Putamen (tissue), 1 donor: ENCODE measurements at regions not wholly inside any gene's neighbourhood (a gene's known extent, or its start where the extent isn't known, plus 50 kb on each side); places are given as distances from the start of the nearest gene placed in this dataset.

Experiments
- DNase-seq: peaks from one replicate; pipeline ENCODE4 v3.0.0-alpha.2; 2016; ENCODE audit warnings: low spot score

DNA sequence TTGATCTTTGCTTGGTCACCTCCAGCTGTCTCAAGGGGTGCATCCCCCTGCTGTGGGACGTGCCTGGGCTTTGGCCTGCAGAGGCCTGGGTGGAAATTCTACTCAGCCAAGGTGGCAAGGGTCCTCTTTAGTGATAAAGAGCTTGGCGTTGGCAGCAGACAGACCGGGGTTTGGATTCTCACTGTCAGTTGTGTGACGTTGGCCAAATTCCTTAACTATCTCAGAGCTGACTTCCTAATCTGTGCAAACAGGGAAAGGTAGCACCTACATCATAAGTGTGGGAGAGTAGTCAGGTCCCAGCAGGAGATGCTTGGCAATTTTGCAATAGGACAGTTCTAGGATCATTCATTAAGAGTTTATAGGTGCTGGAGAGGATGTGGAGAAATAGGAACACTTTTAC lies 154.3 kb upstream of the GSC start:
- no peak for DNase-seq

DNA sequence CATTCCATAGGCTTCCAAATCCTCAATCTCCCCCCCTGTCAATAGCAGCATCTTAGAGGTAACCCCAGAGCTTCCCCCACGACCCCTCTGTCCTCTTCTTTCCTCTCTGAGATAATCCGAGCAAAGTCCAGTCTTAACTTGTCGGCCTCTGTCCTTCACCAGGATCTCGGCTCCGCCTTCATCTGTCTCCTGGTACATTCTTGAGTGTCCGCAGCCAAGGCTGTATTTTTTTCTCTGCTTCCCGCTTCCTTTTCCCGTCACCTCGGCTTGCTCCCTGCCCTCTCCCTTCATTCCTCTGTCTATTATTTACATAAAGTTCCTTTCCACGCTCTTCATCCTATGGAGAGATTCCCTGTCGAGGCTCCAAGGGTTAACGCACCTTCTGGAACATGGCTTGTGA lies 153.9 kb upstream of the GSC start:
- DNase-seq, result no peak

GRCh38 chr14:94922595-94923239 lies 152.8 kb upstream of the GSC start:
- no peak for DNase-seq

DNA sequence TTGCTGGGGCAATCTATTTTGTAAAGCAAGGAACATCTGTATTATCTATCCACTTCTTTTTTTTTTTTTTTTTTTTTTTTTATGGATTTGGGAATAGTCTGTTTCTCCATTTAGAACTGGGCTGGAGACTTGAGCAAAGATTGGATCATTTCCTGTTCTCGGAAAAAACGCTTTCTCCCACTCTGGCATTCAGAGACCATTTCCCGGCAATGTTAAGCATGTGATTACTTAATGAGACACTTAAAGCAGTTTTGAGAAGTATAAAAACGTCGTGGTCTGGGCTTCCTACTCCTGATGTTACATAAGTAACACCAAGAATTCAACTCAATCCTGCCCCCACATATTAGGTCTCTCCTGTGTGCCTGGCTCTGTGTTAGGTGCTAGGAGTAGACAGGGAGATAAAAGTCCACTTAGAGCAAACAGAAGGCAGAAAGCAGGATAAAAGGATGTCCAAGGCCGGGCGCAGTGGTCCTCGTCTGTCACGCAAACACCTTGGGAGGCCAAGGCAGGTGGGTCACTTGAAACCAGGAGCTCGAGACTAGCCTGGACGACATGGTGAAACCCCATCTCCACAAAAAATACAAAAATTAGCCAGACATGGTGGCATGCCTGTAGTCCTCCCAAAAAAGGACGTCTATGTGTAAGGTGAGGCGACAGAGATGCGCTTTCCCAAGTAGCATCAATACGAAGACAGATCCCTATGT lies 152.1 kb upstream of the GSC start:
- no peak for DNase-seq

DNA sequence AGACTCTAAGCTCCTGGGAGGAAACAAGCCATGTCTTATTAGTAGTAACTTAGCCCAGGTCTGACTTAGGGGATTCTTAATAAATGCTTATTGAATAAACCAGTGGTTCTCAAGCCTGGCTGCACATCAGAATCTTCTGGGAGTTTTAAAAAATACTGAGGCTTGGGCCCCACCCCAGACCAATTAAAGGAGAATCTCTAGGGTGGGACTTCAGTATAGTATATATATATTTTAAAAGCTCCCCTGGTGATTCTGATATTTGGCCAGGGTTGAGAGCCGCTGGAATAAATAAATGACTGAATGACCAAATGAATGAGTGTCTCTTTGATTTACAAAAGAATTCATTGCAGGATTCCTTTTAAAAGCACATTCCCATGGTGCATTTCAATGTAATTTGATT lies 151.5 kb upstream of the GSC start:
- no peak for DNase-seq

GRCh38 chr14:94919896-94920295 lies 150.0 kb upstream of the GSC start:
- DNase-seq, result no peak

- no peak for DNase-seq
Observed at GRCh38 chr14:94918896-94919295, 149.0 kb upstream of the GSC start.

GRCh38 chr14:94917041-94917600 lies 147.2 kb upstream of the GSC start:
- no peak for DNase-seq

DNA sequence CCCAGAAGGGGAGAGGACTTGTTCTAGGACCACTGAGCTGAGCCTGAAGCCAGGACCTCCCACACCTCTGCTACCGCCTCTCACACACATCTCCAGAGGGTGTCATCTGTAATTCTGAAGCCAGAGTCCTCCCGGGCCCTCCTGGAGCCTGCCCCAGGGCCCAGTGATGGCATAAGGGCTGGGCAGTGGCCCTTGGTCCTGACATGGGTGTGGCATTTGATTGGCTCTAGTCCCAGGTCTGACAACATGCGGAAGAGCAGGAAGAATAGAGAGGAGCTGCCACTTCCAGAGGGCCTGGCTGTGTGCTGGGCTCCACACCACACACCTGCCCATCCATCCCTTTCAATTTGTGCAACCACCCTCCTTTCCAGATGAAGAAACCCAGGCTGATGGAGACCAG lies 144.3 kb upstream of the GSC start:
- DNase-seq, result no peak

GRCh38 chr14:94907626-94908261 lies 137.8 kb upstream of the GSC start:
- DNase-seq, result no peak

- DNase-seq, result no peak
Observed at GRCh38 chr14:94906991-94907587, 137.2 kb upstream of the GSC start.

DNA sequence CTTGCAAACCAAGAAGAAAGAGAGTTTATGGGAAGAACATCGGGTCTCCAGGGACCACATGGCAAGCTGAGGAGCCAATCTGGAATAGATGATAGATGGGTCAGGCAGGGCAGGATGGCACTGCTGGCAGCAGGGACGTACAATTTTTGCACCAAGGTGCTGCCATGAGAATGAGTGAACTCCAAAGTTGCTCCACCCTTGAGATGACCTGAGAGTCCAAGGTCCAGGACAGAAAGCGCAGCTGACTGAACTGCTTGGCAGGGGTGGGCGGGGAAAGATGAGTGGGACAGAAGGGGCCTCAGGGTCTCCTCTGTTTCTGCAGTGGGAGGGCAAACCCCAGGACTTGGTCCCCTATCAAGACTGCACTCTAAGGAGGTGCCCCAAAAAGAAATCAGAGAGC lies 136.7 kb upstream of the GSC start:
- no peak for DNase-seq

GRCh38 chr14:94904636-94905035 lies 134.7 kb upstream of the GSC start:
- DNase-seq, result no peak

GRCh38 chr14:94903883-94904282 lies 134.0 kb upstream of the GSC start:
- no peak for DNase-seq

- DNase-seq, result no peak
Observed at GRCh38 chr14:94903338-94903737, 133.4 kb upstream of the GSC start.

GRCh38 chr14:94897561-94897960 lies 127.6 kb upstream of the GSC start:
- DNase-seq, result no peak

DNA sequence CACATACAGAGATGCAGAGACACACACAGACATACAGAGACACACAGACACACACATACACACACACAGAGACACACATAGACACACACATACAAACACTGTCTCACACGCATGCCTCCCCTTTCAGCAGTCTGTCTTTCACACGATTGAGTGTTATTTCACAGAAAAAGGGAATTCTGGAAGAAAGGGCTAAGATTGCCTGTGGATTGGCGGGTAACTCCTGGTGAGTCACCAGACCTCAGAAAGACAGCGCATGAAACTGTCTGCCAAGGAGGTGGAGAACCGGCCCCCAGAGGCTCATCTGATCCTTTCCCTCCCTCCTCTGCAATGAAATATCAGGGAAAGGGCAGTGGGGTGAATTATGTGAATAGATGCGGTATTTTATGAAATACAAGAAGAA lies 127.2 kb upstream of the GSC start:
- no peak for DNase-seq

DNA sequence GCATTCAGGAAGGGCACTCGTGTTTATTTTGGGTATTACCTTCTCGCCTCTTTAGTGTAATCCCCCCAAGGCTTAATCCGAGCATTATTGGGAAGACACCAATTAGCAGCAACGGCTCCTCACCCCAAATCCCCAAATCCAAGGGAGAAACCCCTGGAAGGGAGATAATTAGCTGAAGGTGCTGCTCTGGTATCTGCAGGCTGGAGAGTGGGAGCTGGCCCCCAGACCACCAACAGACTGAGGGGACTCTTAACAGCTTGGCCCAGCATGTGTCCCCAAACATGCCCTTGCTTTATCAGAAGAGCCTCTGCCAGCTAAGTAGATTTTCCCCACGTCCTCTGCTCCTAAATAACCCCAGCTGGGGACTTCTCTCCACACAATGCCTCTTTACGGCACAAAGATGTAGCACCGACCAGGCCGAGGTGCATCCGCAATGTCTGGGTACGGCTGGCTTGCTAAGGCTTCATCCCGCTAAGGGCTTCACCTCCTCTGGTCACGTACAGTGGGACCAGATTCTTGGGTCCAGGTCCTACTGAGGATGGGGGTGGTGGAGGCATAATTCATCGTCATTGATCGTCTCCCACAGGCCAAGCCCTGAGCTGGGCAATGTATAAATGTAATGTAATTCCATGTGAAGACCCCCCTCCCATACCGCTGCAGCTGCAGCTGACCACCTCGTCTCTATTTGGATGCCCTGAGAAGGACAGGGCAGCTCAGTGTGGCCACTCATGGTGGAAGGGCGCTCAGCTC lies 123.7 kb upstream of the GSC start:
- DNase-seq, result no peak

DNA sequence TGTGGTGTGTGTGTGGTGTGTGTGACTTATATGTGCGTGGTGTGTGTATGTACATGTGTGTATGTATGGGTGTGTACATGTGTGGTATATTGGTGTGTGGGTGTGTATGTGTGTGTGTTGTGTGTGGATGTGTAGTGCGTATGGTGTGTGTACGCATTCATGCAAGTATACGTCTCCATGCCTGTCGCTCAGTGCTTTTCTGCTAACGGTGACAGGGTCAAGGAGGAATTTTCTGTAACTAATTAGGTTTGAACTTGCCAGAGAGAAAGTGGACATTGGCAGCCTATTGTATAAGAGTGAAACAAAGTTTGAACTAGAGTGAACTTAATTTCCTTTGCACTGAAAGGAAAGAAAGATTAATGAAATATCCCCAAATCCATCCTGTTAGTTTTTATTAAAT lies 120.9 kb upstream of the GSC start:
- no peak for DNase-seq

- no peak for DNase-seq
Observed at GRCh38 chr14:94889520-94890312, 119.8 kb upstream of the GSC start.

DNA sequence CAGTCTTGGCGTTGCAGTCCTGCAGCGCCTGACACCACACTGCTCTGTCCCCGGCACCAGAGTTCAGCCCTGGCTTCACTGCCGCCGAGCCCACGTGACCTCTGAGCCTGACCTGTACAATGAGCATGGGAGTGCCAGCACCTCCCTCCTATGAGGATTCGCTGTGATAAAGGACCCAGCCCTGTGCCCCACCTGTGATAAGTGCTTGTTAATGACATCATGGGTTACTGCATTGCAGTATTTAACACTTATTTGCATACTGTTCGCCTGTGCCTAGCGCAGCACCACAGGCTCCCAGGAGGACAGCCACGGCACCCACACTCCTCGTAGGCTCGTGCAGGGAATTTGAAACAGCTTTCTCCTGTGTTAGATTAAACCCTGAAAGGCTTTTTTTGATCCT lies 118.2 kb upstream of the GSC start:
- DNase-seq, result peak; percentile 76
